Fibroblast of lung (primary cell): ENCODE measurements at regions not wholly inside any gene's neighbourhood (a gene's known extent, or its start where the extent isn't known, plus 50 kb on each side); places are given as distances from the start of the nearest gene placed in this dataset.

Source experiments
- EZH2 ChIP-seq: IDR thresholded peaks from 2 replicates; pipeline ENCODE4 v1.5.1; 2012; ENCODE audit warnings: low read length, control low read depth, mild to moderate bottlenecking; ENCODE audit errors: missing control alignments
- TF ChIP-seq, protein P1 (sequence below), 2 donors: IDR thresholded peaks in 1 of 2; conservative IDR thresholded peaks in 1 of 2; 1 replicate in 1 of 2; 2 replicates in 1 of 2; pipeline ENCODE4 v1.5.1; 2011 to 2012; ENCODE audit warnings: low read length in 2 of 2, control low read depth in 1 of 2, inconsistent platforms in 1 of 2, low read depth in 1 of 2, mild to moderate bottlenecking in 1 of 2

DNA sequence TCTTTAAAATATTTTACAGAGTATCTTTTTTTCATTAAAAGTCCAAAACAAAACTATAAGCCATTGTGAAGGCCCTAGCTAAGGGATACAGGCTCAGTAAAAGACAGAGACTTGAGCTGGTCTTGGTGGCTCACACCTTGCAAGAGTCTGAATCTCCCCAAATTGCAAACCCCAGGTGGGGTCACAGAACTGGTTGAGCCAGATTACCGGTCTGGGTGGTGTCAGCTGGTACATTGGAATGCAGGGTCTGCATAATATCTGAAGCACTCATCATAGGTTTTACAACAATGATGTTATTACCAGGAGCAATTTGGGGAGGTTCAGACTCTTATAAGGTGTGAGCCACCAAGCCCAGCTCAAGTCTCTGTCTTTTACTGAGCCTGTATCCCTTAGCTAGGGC is 201.2 kb upstream of the ARPP21 start:
- TF ChIP-seq EZH2 = no peak
- TF ChIP-seq, protein P1, sequence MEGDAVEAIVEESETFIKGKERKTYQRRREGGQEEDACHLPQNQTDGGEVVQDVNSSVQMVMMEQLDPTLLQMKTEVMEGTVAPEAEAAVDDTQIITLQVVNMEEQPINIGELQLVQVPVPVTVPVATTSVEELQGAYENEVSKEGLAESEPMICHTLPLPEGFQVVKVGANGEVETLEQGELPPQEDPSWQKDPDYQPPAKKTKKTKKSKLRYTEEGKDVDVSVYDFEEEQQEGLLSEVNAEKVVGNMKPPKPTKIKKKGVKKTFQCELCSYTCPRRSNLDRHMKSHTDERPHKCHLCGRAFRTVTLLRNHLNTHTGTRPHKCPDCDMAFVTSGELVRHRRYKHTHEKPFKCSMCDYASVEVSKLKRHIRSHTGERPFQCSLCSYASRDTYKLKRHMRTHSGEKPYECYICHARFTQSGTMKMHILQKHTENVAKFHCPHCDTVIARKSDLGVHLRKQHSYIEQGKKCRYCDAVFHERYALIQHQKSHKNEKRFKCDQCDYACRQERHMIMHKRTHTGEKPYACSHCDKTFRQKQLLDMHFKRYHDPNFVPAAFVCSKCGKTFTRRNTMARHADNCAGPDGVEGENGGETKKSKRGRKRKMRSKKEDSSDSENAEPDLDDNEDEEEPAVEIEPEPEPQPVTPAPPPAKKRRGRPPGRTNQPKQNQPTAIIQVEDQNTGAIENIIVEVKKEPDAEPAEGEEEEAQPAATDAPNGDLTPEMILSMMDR (conservative IDR thresholded peaks at IDR 0.05 in 1 of 2, IDR thresholded peaks at IDR 0.05 in 1 of 2; ENCODE audit: low read depth in 1 of 2, low read length in 2 of 2) = no peak
